ENCODE measurements at regions not wholly inside any gene's neighbourhood (a gene's known extent, or its start where the extent isn't known, plus 50 kb on each side); places are given as distances from the start of the nearest gene placed in this dataset.

GRCh38 chr9:10899509-10899908, 286.7 kb upstream of the PTPRD start:
- Histone ChIP-seq H3K4me1 (ENCODE audit: control insufficient read depth, insufficient read depth, low read length) (no peaks in the 10 kb centered on the region), H3K9me3 (ENCODE audit: control insufficient read depth, insufficient read depth, low read depth, low read length) (peaks cover 19% of the 10 kb centered on the region), H3K27me3 (ENCODE audit: control insufficient read depth, insufficient read depth, low read length) (no peaks in the 10 kb centered on the region), H3K4me3 (ENCODE audit: low read depth, low read length) (no peak overlapping the region), H3K27ac (ENCODE audit: low read depth, low read length) (no peak overlapping the region), H3K9ac (ENCODE audit: low read length) (no peak overlapping the region), H3K36me3 (ENCODE audit: control insufficient read depth, insufficient read depth, low read length) (no peaks in the 10 kb centered on the region)

DNA sequence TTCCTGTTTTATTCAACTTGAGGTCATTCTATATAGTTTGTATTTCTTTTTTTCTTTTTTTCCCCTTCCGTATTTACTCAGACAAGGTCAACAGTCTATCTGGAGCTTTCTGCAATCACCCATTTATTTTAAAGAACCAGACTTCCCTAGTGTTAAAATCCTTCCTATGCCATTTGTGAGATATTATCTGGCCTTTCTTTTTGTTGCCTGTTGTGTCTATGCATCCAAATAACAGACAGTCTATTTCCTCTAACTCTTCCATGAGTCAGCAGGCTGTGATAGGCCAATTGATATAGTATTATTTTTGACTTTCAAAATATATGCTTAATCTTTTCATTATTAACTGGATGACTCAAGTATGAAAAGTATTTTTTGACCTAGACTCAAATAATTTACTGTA, 291.2 kb upstream of the PTPRD start:
- Histone ChIP-seq H3K9me3 (ENCODE audit: control insufficient read depth, insufficient read depth, low read depth, low read length) (peaks cover 16% of the 10 kb centered on the region), H3K36me3 (ENCODE audit: control insufficient read depth, insufficient read depth, low read length) (no peaks in the 10 kb centered on the region), H3K27ac (ENCODE audit: low read depth, low read length) (no peak overlapping the region)

GRCh38 chr9:10910779-10911178, 298.0 kb upstream of the PTPRD start:
- no peak overlapping the region for H3K9ac ChIP-seq (ENCODE audit: low read length)
- no peak overlapping the region for H3K4me3 ChIP-seq (ENCODE audit: low read depth, low read length)

More for the DNA sequence above, 291.2 kb upstream of the PTPRD start:
- Histone ChIP-seq H3K9ac (ENCODE audit: low read length) (no peak overlapping the region), H3K4me1 (ENCODE audit: control insufficient read depth, insufficient read depth, low read length) (no peaks in the 10 kb centered on the region), H3K27me3 (ENCODE audit: control insufficient read depth, insufficient read depth, low read length) (no peaks in the 10 kb centered on the region), H3K4me3 (ENCODE audit: low read depth, low read length) (no peak overlapping the region)

DNA sequence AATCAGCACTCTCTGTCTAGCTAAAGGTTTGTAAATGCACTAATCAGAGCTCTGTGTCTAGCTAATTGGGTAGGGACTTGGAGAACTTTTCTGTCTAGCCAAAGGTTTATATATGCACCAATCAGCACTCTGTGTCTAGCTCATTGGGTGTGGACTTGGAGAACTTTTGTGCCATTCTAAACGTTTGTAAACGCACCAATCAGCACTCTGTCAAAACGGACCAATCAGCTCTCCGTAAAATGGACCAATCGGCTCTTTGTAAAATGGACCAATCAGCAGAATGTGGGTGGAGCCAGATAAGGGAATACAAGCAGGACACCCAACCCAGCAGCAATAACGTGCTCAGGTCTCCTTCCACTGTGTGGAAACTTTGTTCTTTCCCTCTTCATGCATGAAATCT, 298.6 kb upstream of the PTPRD start:
- H3K9ac ChIP-seq (ENCODE audit: low read length) = no peak overlapping the region
- no peaks in the 10 kb centered on the region for H3K36me3 ChIP-seq (ENCODE audit: control insufficient read depth, insufficient read depth, low read length)
- no peak overlapping the region for H3K27ac ChIP-seq (ENCODE audit: low read depth, low read length)
- H3K4me1 ChIP-seq (ENCODE audit: control insufficient read depth, insufficient read depth, low read length) = peaks cover 8% of the 10 kb centered on the region; the same call in 1 of the 2 replicates
- H3K4me3 ChIP-seq (ENCODE audit: low read depth, low read length) = no peak overlapping the region
- no peaks in the 10 kb centered on the region for H3K27me3 ChIP-seq (ENCODE audit: control insufficient read depth, insufficient read depth, low read length)
- H3K9me3 ChIP-seq (ENCODE audit: control insufficient read depth, insufficient read depth, low read depth, low read length) = peaks cover 9% of the 10 kb centered on the region

More at GRCh38 chr9:10910779-10911178, 298.0 kb upstream of the PTPRD start:
- Histone ChIP-seq H3K27ac (ENCODE audit: low read depth, low read length) (peak overlapping the region; percentile 47; the same call in 1 of the 2 replicates), H3K36me3 (ENCODE audit: control insufficient read depth, insufficient read depth, low read length) (no peaks in the 10 kb centered on the region), H3K4me1 (ENCODE audit: control insufficient read depth, insufficient read depth, low read length) (peaks cover 8% of the 10 kb centered on the region; the same call in 1 of the 2 replicates), H3K27me3 (ENCODE audit: control insufficient read depth, insufficient read depth, low read length) (no peaks in the 10 kb centered on the region), H3K9me3 (ENCODE audit: control insufficient read depth, insufficient read depth, low read depth, low read length) (peaks cover 9% of the 10 kb centered on the region)

DNA sequence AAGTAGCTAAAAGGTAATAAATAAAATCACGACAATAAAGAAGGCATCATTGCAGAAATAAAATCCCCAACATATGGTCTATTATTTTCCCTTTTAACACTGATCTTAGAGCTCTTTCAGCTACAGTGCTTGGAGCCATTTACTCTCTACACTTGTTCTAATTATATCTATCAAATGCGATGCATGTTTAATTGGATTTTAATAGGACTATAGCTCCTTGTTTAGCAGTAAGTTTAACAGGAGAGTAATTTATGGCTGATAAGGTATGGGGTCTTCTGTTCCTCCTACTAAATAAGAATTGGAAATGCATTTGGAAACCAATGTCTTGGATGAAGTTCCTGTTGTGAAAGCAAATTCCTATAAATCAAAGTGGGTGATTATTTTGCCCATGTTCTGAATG, 304.2 kb upstream of the PTPRD start:
- Histone ChIP-seq H3K27me3 (ENCODE audit: control insufficient read depth, insufficient read depth, low read length) (no peaks in the 10 kb centered on the region), H3K36me3 (ENCODE audit: control insufficient read depth, insufficient read depth, low read length) (no peaks in the 10 kb centered on the region), H3K9ac (ENCODE audit: low read length) (no peak overlapping the region), H3K27ac (ENCODE audit: low read depth, low read length) (no peak overlapping the region), H3K9me3 (ENCODE audit: control insufficient read depth, insufficient read depth, low read depth, low read length) (no peaks in the 10 kb centered on the region), H3K4me1 (ENCODE audit: control insufficient read depth, insufficient read depth, low read length) (peaks cover 12% of the 10 kb centered on the region), H3K4me3 (ENCODE audit: low read depth, low read length) (no peak overlapping the region)

GRCh38 chr9:10921671-10922070, 308.9 kb upstream of the PTPRD start:
- peak overlapping the region; percentile 33 for H3K4me3 ChIP-seq (ENCODE audit: low read depth, low read length)
- H3K27me3 ChIP-seq (ENCODE audit: control insufficient read depth, insufficient read depth, low read length) = no peaks in the 10 kb centered on the region
- no peaks in the 10 kb centered on the region for H3K9me3 ChIP-seq (ENCODE audit: control insufficient read depth, insufficient read depth, low read depth, low read length)
- peaks cover 26% of the 10 kb centered on the region for H3K4me1 ChIP-seq (ENCODE audit: control insufficient read depth, insufficient read depth, low read length)
- H3K27ac ChIP-seq (ENCODE audit: low read depth, low read length) = peak overlapping the region; percentile 58
- H3K36me3 ChIP-seq (ENCODE audit: control insufficient read depth, insufficient read depth, low read length) = no peaks in the 10 kb centered on the region
- peak overlapping the region; percentile 38 for H3K9ac ChIP-seq (ENCODE audit: low read length)

GRCh38 chr9:10925896-10926295, 313.1 kb upstream of the PTPRD start:
- Histone ChIP-seq H3K9me3 (ENCODE audit: control insufficient read depth, insufficient read depth, low read depth, low read length) (no peaks in the 10 kb centered on the region), H3K36me3 (ENCODE audit: control insufficient read depth, insufficient read depth, low read length) (no peaks in the 10 kb centered on the region), H3K4me1 (ENCODE audit: control insufficient read depth, insufficient read depth, low read length) (peaks cover 26% of the 10 kb centered on the region), H3K9ac (ENCODE audit: low read length) (no peak overlapping the region), H3K4me3 (ENCODE audit: low read depth, low read length) (no peak overlapping the region), H3K27me3 (ENCODE audit: control insufficient read depth, insufficient read depth, low read length) (no peaks in the 10 kb centered on the region), H3K27ac (ENCODE audit: low read depth, low read length) (no peak overlapping the region)

DNA sequence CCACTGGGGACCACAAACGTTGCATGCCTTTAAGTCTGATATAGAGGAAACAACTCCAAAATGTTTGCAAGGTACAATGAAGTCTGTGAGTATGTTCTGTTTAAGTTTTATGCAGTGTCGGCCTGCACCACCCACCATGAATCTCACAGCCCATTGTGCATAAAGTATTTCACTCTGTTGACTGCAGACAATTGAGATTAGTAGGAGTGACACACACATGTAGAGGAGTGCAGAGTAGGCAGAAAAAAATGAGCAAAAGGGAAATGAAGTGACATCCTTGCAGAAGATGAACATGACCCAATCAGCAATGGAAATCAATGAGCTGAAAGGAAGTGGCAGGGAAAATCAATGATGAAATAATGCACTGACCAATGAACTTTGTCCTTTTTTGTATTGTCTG, 315.6 kb upstream of the PTPRD start:
- Histone ChIP-seq H3K9ac (ENCODE audit: low read length) (no peak overlapping the region), H3K4me1 (ENCODE audit: control insufficient read depth, insufficient read depth, low read length) (peaks cover 6% of the 10 kb centered on the region; the same call in 1 of the 2 replicates), H3K9me3 (ENCODE audit: control insufficient read depth, insufficient read depth, low read depth, low read length) (no peaks in the 10 kb centered on the region), H3K4me3 (ENCODE audit: low read depth, low read length) (no peak overlapping the region), H3K27me3 (ENCODE audit: control insufficient read depth, insufficient read depth, low read length) (no peaks in the 10 kb centered on the region), H3K27ac (ENCODE audit: low read depth, low read length) (no peak overlapping the region), H3K36me3 (ENCODE audit: control insufficient read depth, insufficient read depth, low read length) (no peaks in the 10 kb centered on the region)

GRCh38 chr9:10930081-10930480, 317.3 kb upstream of the PTPRD start:
- Histone ChIP-seq H3K9me3 (ENCODE audit: control insufficient read depth, insufficient read depth, low read depth, low read length) (no peaks in the 10 kb centered on the region), H3K27me3 (ENCODE audit: control insufficient read depth, insufficient read depth, low read length) (no peaks in the 10 kb centered on the region), H3K36me3 (ENCODE audit: control insufficient read depth, insufficient read depth, low read length) (no peaks in the 10 kb centered on the region), H3K27ac (ENCODE audit: low read depth, low read length) (no peak overlapping the region), H3K4me3 (ENCODE audit: low read depth, low read length) (no peak overlapping the region), H3K4me1 (ENCODE audit: control insufficient read depth, insufficient read depth, low read length) (no peaks in the 10 kb centered on the region), H3K9ac (ENCODE audit: low read length) (no peak overlapping the region)

DNA sequence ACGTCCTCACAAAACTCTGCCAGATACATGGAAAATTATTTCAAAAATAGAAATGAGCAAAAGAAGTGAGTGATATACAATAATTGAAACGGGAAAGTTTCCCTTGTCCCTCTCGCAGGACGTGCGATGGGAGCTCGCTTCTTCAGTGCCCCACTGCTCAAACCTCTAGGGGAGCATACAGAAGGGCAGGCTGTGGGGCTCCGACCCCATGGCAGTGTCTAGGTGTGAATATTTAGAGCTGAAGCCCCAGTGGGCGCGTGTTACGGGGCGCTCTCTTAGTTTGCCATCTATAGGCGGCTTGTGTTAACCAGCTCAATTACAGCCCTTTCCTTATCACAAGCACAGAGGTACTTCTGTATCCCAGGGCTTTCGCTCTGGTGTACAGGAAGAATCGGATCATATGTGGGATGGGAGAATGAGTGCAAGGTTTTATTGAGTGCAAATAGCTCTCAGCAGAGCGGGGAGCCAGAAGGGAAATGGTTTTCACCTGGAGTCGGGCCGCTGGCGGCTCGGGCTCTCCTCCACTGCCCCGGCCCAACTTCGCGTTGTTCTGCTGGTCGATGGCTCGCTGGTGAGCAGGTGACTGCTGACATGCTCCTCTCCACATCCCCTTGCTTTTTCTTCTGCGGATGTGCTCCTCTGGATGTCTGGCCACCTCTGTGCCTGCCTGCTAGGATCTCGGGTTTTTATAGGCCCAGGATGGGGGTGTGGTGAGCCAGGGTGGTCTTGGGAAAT, 334.0 kb upstream of the PTPRD start:
- Histone ChIP-seq H3K27ac (ENCODE audit: low read depth, low read length) (no peak overlapping the region), H3K4me3 (ENCODE audit: low read depth, low read length) (no peak overlapping the region), H3K4me1 (ENCODE audit: control insufficient read depth, insufficient read depth, low read length) (no peaks in the 10 kb centered on the region), H3K36me3 (ENCODE audit: control insufficient read depth, insufficient read depth, low read length) (no peaks in the 10 kb centered on the region), H3K9ac (ENCODE audit: low read length) (no peak overlapping the region), H3K9me3 (ENCODE audit: control insufficient read depth, insufficient read depth, low read depth, low read length) (no peaks in the 10 kb centered on the region), H3K27me3 (ENCODE audit: control insufficient read depth, insufficient read depth, low read length) (no peaks in the 10 kb centered on the region)

DNA sequence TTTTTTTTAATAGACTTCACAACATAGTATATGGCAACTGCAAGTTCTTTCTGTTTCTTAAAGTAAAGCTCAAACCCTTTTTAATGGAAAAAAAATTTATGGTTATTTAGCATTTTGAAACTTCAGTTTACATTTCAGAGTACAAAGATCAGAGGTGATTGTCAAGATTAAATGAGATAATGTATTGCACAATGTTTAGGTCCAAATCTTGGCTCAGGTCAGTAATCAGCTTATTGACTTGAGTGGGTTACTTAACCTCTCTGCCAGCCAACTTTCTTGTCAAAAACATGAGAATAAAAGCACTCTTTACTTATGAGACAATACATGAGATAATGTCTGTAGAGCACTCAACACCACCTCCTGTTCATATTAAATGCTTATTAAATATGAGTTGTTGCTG, 345.1 kb upstream of the PTPRD start:
- Histone ChIP-seq H3K9me3 (ENCODE audit: control insufficient read depth, insufficient read depth, low read depth, low read length) (no peaks in the 10 kb centered on the region; the same call in 1 of the 2 replicates), H3K4me3 (ENCODE audit: low read depth, low read length) (no peak overlapping the region), H3K36me3 (ENCODE audit: control insufficient read depth, insufficient read depth, low read length) (no peaks in the 10 kb centered on the region), H3K27me3 (ENCODE audit: control insufficient read depth, insufficient read depth, low read length) (no peaks in the 10 kb centered on the region), H3K27ac (ENCODE audit: low read depth, low read length) (no peak overlapping the region), H3K9ac (ENCODE audit: low read length) (no peak overlapping the region), H3K4me1 (ENCODE audit: control insufficient read depth, insufficient read depth, low read length) (peaks cover 9% of the 10 kb centered on the region; the same call in 1 of the 2 replicates)
